Activated naive CD4-positive, alpha-beta T cell treated with anti-CD3 and anti-CD28 coated beads, Interleukin-2, amount 10 ng/mL, durations not matched to agents 7 days and 5 days (primary cell): ENCODE measurements at regions not wholly inside any gene's neighbourhood (a gene's known extent, or its start where the extent isn't known, plus 50 kb on each side); places are given as distances from the start of the nearest gene placed in this dataset.
A peak's percentile ranks its signal among the peaks of the same experiment; 100 is the strongest.
"Not testable (repeated sequence)": the region's sequence is repeated elsewhere in the genome, so short reads cannot be mapped to it uniquely, and the experiment has no call there.

Source experiments
- CTCF ChIA-PET: fragments of 350-600 bp; sonication (Branson Sonifier 250); formaldehyde crosslinking; loops from one replicate; lab custom pipeline; 2021; ENCODE audit warnings: antibody characterized with exemption; lab: Charles Lee
- DNase-seq: peaks from one replicate; pipeline ENCODE4 v3.0.0-alpha.2; 2020
- H3K27ac Mint-ChIP-seq: one replicate; pipeline ENCODE4 v1.8.0; 2021; ENCODE audit warnings: mild to moderate bottlenecking, moderate library complexity, mixed read lengths
- H3K27me3 Mint-ChIP-seq: one replicate; pipeline ENCODE4 v1.8.0; 2021; ENCODE audit warnings: mild to moderate bottlenecking, mixed read lengths
- H3K36me3 Mint-ChIP-seq: one replicate; pipeline ENCODE4 v1.8.0; 2021; ENCODE audit warnings: mixed read lengths
- H3K4me1 Mint-ChIP-seq: one replicate; pipeline ENCODE4 v1.8.0; 2021; ENCODE audit warnings: mixed read lengths
- H3K4me3 Mint-ChIP-seq: one replicate; pipeline ENCODE4 v1.8.0; 2021; ENCODE audit warnings: mild to moderate bottlenecking, moderate library complexity, mixed read lengths
- H3K9me3 Mint-ChIP-seq: one replicate; pipeline ENCODE4 v1.8.0; 2021; ENCODE audit warnings: mixed read lengths

- H3K36me3 Mint-ChIP-seq, H3K27ac Mint-ChIP-seq, CTCF ChIA-PET, H3K27me3 Mint-ChIP-seq, DNase-seq, H3K4me1 Mint-ChIP-seq, H3K9me3 Mint-ChIP-seq, H3K4me3 Mint-ChIP-seq: not testable (repeated sequence)
These were observed 81.6 kb downstream of the P2RY10 start for GRCh38 chrX:79026742-79027141.

GRCh38 chrX:79035421-79035820 lies 90.2 kb downstream of the P2RY10 start:
- Mint-ChIP-seq H3K4me3 (no peak overlapping the region), H3K36me3 (no peaks in the 10 kb centered on the region), H3K27ac (no peak overlapping the region)

GRCh38 chrX:79036157-79036880 lies 91.1 kb downstream of the P2RY10 start:
- no peaks in the 10 kb centered on the region for H3K36me3 Mint-ChIP-seq
- peaks cover 16% of the 10 kb centered on the region for H3K4me1 Mint-ChIP-seq
- H3K27ac Mint-ChIP-seq: no peak overlapping the region
- CTCF ChIA-PET: interaction anchor here (1.1 kb wide), 1 partner anchor 45 kb away, joined by 5 read pairs; no protein-coding TSS in a partner anchor
- no peak for DNase-seq
- H3K4me3 Mint-ChIP-seq: no peak overlapping the region
- H3K27me3 Mint-ChIP-seq: no peaks in the 10 kb centered on the region
- peaks cover 2% of the 10 kb centered on the region for H3K9me3 Mint-ChIP-seq

More at GRCh38 chrX:79035421-79035820, 90.2 kb downstream of the P2RY10 start:
- H3K9me3 Mint-ChIP-seq: peaks cover 2% of the 10 kb centered on the region
- H3K27me3 Mint-ChIP-seq: no peaks in the 10 kb centered on the region
- CTCF ChIA-PET: no interaction called here
- H3K4me1 Mint-ChIP-seq: peaks cover 16% of the 10 kb centered on the region
- no peak for DNase-seq

- Mint-ChIP-seq H3K27ac (no peak overlapping the region), H3K27me3 (no peaks in the 10 kb centered on the region), H3K4me1 (no peaks in the 10 kb centered on the region), H3K9me3 (peaks cover 19% of the 10 kb centered on the region), H3K36me3 (peaks cover 9% of the 10 kb centered on the region), H3K4me3 (no peak overlapping the region)
- DNase-seq: no peak
- CTCF ChIA-PET: no interaction called here
These were observed 78.8 kb upstream of the GPR174 start for GRCh38 chrX:79065696-79066095.

GRCh38 chrX:79078114-79078513 lies 66.4 kb upstream of the GPR174 start:
- Mint-ChIP-seq H3K4me3 (no peak overlapping the region), H3K9me3 (peaks cover 5% of the 10 kb centered on the region), H3K4me1 (peaks cover 15% of the 10 kb centered on the region), H3K36me3 (peaks cover 3% of the 10 kb centered on the region), H3K27ac (no peak overlapping the region), H3K27me3 (no peaks in the 10 kb centered on the region)
- no peak for DNase-seq
- CTCF ChIA-PET: no interaction called here

- CTCF ChIA-PET: no interaction called here
- H3K27ac Mint-ChIP-seq: no peak overlapping the region
These were observed 65.0 kb upstream of the GPR174 start for GRCh38 chrX:79079477-79079876.

GRCh38 chrX:79080141-79080540 lies 64.3 kb upstream of the GPR174 start:
- Mint-ChIP-seq H3K27me3 (no peaks in the 10 kb centered on the region), H3K4me3 (no peak overlapping the region), H3K27ac (no peak overlapping the region), H3K4me1 (peaks cover 23% of the 10 kb centered on the region), H3K36me3 (peaks cover 4% of the 10 kb centered on the region), H3K9me3 (peaks cover 3% of the 10 kb centered on the region)
- CTCF ChIA-PET: no interaction called here
- DNase-seq: no peak

More at GRCh38 chrX:79079477-79079876, 65.0 kb upstream of the GPR174 start:
- peaks cover 3% of the 10 kb centered on the region for H3K9me3 Mint-ChIP-seq
- H3K4me3 Mint-ChIP-seq: no peak overlapping the region
- peaks cover 4% of the 10 kb centered on the region for H3K36me3 Mint-ChIP-seq
- no peak for DNase-seq
- peaks cover 19% of the 10 kb centered on the region for H3K4me1 Mint-ChIP-seq
- H3K27me3 Mint-ChIP-seq: no peaks in the 10 kb centered on the region

- CTCF ChIA-PET: interaction anchor here (0.7 to 1.9 kb wide), 8 partner anchors 45 to 527 kb away, joined by 3 to 14 read pairs (median 4); no protein-coding TSS in a partner anchor
- Mint-ChIP-seq H3K36me3 (peaks cover 2% of the 10 kb centered on the region), H3K4me1 (peaks cover 28% of the 10 kb centered on the region), H3K27ac (peak overlapping the region; percentile 73), H3K4me3 (peak overlapping the region; percentile 48), H3K27me3 (no peaks in the 10 kb centered on the region), H3K9me3 (no peaks in the 10 kb centered on the region)
- DNase-seq: peak; percentile 39
These were observed 62.5 kb upstream of the GPR174 start for GRCh38 chrX:79081895-79082512.

- H3K4me3 Mint-ChIP-seq: peak overlapping the region; percentile 20
- peak overlapping the region; percentile 78 for H3K27ac Mint-ChIP-seq
- CTCF ChIA-PET: interaction anchor here (0.9 to 1.8 kb wide), 5 partner anchors 65 to 487 kb away, joined by 3 to 7 read pairs (median 3); no protein-coding TSS in a partner anchor
- no peak for DNase-seq
- H3K36me3 Mint-ChIP-seq: peaks cover 2% of the 10 kb centered on the region
- no peaks in the 10 kb centered on the region for H3K9me3 Mint-ChIP-seq
- no peaks in the 10 kb centered on the region for H3K27me3 Mint-ChIP-seq
- H3K4me1 Mint-ChIP-seq: peaks cover 32% of the 10 kb centered on the region
These were observed 61.6 kb upstream of the GPR174 start for GRCh38 chrX:79082899-79083298.

GRCh38 chrX:79084923-79085322 lies 59.6 kb upstream of the GPR174 start:
- H3K36me3 Mint-ChIP-seq: peaks cover 2% of the 10 kb centered on the region
- no peak for DNase-seq
- H3K4me1 Mint-ChIP-seq: peaks cover 39% of the 10 kb centered on the region
- no peaks in the 10 kb centered on the region for H3K9me3 Mint-ChIP-seq
- no peaks in the 10 kb centered on the region for H3K27me3 Mint-ChIP-seq
- no peak overlapping the region for H3K27ac Mint-ChIP-seq
- no peak overlapping the region for H3K4me3 Mint-ChIP-seq
- CTCF ChIA-PET: no interaction called here

- no peak for DNase-seq
- no peak overlapping the region for H3K4me3 Mint-ChIP-seq
- H3K36me3 Mint-ChIP-seq: peaks cover 6% of the 10 kb centered on the region
- no peak overlapping the region for H3K27ac Mint-ChIP-seq
- CTCF ChIA-PET: no interaction called here
- no peaks in the 10 kb centered on the region for H3K27me3 Mint-ChIP-seq
- H3K4me1 Mint-ChIP-seq: peaks cover 37% of the 10 kb centered on the region
- no peaks in the 10 kb centered on the region for H3K9me3 Mint-ChIP-seq
These were observed 54.4 kb upstream of the GPR174 start for GRCh38 chrX:79089896-79090584.

GRCh38 chrX:79094075-79094832 lies 50.2 kb upstream of the GPR174 start:
- Mint-ChIP-seq H3K4me1 (peaks cover 58% of the 10 kb centered on the region), H3K27me3 (no peaks in the 10 kb centered on the region), H3K36me3 (peaks cover 9% of the 10 kb centered on the region), H3K9me3 (peaks cover 6% of the 10 kb centered on the region), H3K27ac (no peak overlapping the region), H3K4me3 (no peak overlapping the region)
- CTCF ChIA-PET: no interaction called here
- DNase-seq: no peak
